ENCODE measurements at regions not wholly inside any gene's neighbourhood (a gene's known extent, or its start where the extent isn't known, plus 50 kb on each side); places are given as distances from the start of the nearest gene placed in this dataset.

- DNase-seq (ENCODE audit: low spot score), result no peak
These were observed 254.3 kb downstream of the TLE3 start for GRCh38 chr15:69843276-69843899.

- no peak for DNase-seq (ENCODE audit: low spot score)
These were observed 253.8 kb downstream of the TLE3 start for GRCh38 chr15:69843900-69844304.

GRCh38 chr15:69845159-69845558, 252.6 kb downstream of the TLE3 start:
- no peak for DNase-seq (ENCODE audit: low spot score)

- no peak for DNase-seq (ENCODE audit: low spot score)
These were observed 250.1 kb downstream of the TLE3 start for GRCh38 chr15:69847625-69848024.

- DNase-seq (ENCODE audit: low spot score), result no peak
These were observed 249.6 kb downstream of the TLE3 start for GRCh38 chr15:69848096-69848495.

- no peak for DNase-seq (ENCODE audit: low spot score)
These were observed 249.0 kb downstream of the TLE3 start for GRCh38 chr15:69848551-69849231.

- DNase-seq (ENCODE audit: low spot score), result no peak
These were observed 248.5 kb downstream of the TLE3 start for GRCh38 chr15:69849232-69849610.

GRCh38 chr15:69852482-69852881, 245.2 kb downstream of the TLE3 start:
- DNase-seq (ENCODE audit: low spot score), result no peak

GRCh38 chr15:69852916-69853315, 244.8 kb downstream of the TLE3 start:
- no peak for DNase-seq (ENCODE audit: low spot score)

- DNase-seq (ENCODE audit: low spot score), result no peak
These were observed 244.2 kb downstream of the TLE3 start for GRCh38 chr15:69853544-69853951.

- DNase-seq (ENCODE audit: low spot score), result no peak
These were observed 243.7 kb downstream of the TLE3 start for GRCh38 chr15:69854001-69854400.

- no peak for DNase-seq (ENCODE audit: low spot score)
These were observed 243.1 kb downstream of the TLE3 start for GRCh38 chr15:69854521-69855181.

GRCh38 chr15:69855258-69856000, 242.3 kb downstream of the TLE3 start:
- no peak for DNase-seq (ENCODE audit: low spot score)

- DNase-seq (ENCODE audit: low spot score), result no peak
These were observed 240.5 kb downstream of the TLE3 start for GRCh38 chr15:69857250-69857649.

GRCh38 chr15:69857686-69858391, 239.9 kb downstream of the TLE3 start:
- DNase-seq (ENCODE audit: low spot score), result no peak

- DNase-seq (ENCODE audit: low spot score), result no peak
These were observed 239.3 kb downstream of the TLE3 start for GRCh38 chr15:69858456-69858855.

- DNase-seq (ENCODE audit: low spot score), result no peak
These were observed 237.9 kb downstream of the TLE3 start for GRCh38 chr15:69859866-69860265.

GRCh38 chr15:69860321-69860720, 237.4 kb downstream of the TLE3 start:
- DNase-seq (ENCODE audit: low spot score), result no peak

GRCh38 chr15:69860921-69861320, 236.8 kb downstream of the TLE3 start:
- no peak for DNase-seq (ENCODE audit: low spot score)

GRCh38 chr15:69861331-69862171, 236.2 kb downstream of the TLE3 start:
- no peak for DNase-seq (ENCODE audit: low spot score)

GRCh38 chr15:69862540-69862939, 235.2 kb downstream of the TLE3 start:
- no peak for DNase-seq (ENCODE audit: low spot score)

Measured in ureter (tissue), 1 donor.